ENCODE measurements at regions not wholly inside any gene's neighbourhood (a gene's known extent, or its start where the extent isn't known, plus 50 kb on each side); places are given as distances from the start of the nearest gene placed in this dataset.

DNA sequence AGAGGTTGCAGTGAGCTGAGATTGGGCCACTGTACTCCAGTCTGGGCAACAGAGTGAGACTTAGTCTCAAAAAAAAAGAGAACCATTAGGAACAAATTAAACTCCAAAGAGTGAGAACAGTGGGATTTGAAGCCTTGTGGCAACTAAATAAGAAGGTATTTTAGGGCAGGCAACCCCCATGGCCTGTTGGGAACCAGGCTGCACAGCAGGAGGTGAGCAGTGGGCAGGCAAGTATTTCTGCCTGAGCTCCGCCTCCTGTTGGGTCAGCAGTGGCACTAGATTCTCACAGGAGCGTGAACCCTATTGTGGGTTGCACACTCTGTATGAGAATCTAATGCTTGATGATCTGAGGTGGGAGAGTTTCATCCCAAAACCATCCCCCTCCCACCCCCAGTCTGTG is 57.6 kb upstream of the MED9 start:
- POLR2A ChIA-PET = no interaction called here
- H3K4me2 ChIP-seq (replicated peaks; ENCODE audit: low read depth, low read length, poor library complexity, severe bottlenecking) = no peak overlapping the region
- Mint-ChIP-seq H3K4me3 (no peak overlapping the region), H3K27ac (no peak overlapping the region), H3K4me1 (peaks cover 1% of the 10 kb centered on the region), H3K9me3 (ENCODE audit: insufficient read depth) (no peaks in the 10 kb centered on the region), H3K27me3 (peaks cover 7% of the 10 kb centered on the region)
- no peak overlapping the region for H3K27ac ChIP-seq (ENCODE audit: low read length in 2 of 2)
- no peak for DNase-seq
- TF ChIP-seq EZH2 (IDR thresholded peaks at IDR 0.05; ENCODE audit: borderline replicate concordance, insufficient read depth, low read depth, low read length, poor library complexity, severe bottlenecking) = no peak
- TF ChIP-seq, protein P1, sequence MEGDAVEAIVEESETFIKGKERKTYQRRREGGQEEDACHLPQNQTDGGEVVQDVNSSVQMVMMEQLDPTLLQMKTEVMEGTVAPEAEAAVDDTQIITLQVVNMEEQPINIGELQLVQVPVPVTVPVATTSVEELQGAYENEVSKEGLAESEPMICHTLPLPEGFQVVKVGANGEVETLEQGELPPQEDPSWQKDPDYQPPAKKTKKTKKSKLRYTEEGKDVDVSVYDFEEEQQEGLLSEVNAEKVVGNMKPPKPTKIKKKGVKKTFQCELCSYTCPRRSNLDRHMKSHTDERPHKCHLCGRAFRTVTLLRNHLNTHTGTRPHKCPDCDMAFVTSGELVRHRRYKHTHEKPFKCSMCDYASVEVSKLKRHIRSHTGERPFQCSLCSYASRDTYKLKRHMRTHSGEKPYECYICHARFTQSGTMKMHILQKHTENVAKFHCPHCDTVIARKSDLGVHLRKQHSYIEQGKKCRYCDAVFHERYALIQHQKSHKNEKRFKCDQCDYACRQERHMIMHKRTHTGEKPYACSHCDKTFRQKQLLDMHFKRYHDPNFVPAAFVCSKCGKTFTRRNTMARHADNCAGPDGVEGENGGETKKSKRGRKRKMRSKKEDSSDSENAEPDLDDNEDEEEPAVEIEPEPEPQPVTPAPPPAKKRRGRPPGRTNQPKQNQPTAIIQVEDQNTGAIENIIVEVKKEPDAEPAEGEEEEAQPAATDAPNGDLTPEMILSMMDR (IDR thresholded peaks at IDR 0.05) = no peak
- peaks cover 0 to 10% (median 0%) of the 10 kb centered on the region in 3 donors for H3K9me3 ChIP-seq (ENCODE audit: control extremely low read depth in 1 of 3, control insufficient read depth in 2 of 3, insufficient read depth in 1 of 3, low read length in 2 of 3)
- no peak for ATAC-seq (ENCODE audit: low read depth)
- intact Hi-C loops (cut with micrococcal nuclease) = no loop called here
- peaks cover 0 to under 1% (median 0%) of the 10 kb centered on the region in 4 experiments for H3K27me3 ChIP-seq (replicated peaks in 1 of 4; ENCODE audit: control extremely low read depth in 1 of 4, control insufficient read depth in 3 of 4, insufficient read depth in 4 of 4, low read length in 3 of 4)
- H3K79me2 ChIP-seq (ENCODE audit: control insufficient read depth, insufficient read depth, low read length) = no peaks in the 10 kb centered on the region
- no peaks in the 10 kb centered on the region for H3K36me3 ChIP-seq (replicated peaks in 1 of 2; ENCODE audit: control extremely low read depth in 1 of 2, control insufficient read depth in 1 of 2, extremely low read depth in 1 of 2, insufficient read depth in 2 of 2, low read length in 1 of 2)
- H4K20me1 ChIP-seq (ENCODE audit: control insufficient read depth, insufficient read depth, low read length, poor library complexity, severe bottlenecking) = no peaks in the 10 kb centered on the region
- H3K4me1 ChIP-seq (ENCODE audit: control insufficient read depth in 2 of 2, insufficient read depth in 2 of 2, low read length in 2 of 2) = no peaks in the 10 kb centered on the region
- H3K9ac ChIP-seq (ENCODE audit: low read length) = no peak overlapping the region
- CTCF ChIA-PET = no interaction called here
- H3K4me3 ChIP-seq (ENCODE audit: control extremely low read depth in 1 of 5, extremely low read depth in 1 of 5, insufficient read depth in 1 of 5, low read depth in 2 of 5, low read length in 4 of 5) = no peak overlapping the region
- no CpG with 5 or more reads among the region's 2 CpGs for WGBS (ENCODE audit: insufficient coverage)
- no peak overlapping the region for H2AFZ ChIP-seq (ENCODE audit: insufficient read depth, low read depth, low read length, poor library complexity, severe bottlenecking)

DNA sequence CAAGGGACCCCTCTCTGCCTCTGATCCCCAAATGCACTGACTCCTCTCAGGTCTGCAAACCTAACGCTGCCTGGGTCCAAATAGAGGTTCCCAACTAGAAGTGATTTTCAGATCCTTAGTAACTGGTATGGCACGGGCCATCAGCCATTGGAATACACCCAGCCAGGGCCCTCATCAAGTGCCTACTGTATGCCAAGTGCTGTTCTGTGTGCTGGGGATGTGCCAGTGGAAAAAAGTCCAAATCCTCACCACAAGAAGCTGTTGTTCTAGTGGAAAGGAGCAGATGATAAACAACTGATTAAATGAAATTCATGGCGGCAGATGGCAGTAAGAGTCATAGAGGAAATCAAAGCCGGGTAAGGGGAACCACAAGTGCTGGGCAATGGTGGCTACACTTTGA is 57.2 kb upstream of the MED9 start:
- Mint-ChIP-seq H3K4me1 (no peaks in the 10 kb centered on the region), H3K27ac (no peak overlapping the region), H3K9me3 (ENCODE audit: insufficient read depth) (no peaks in the 10 kb centered on the region), H3K4me3 (no peak overlapping the region), H3K27me3 (peaks cover 4% of the 10 kb centered on the region)
- H3K4me3 ChIP-seq (ENCODE audit: control extremely low read depth in 1 of 5, extremely low read depth in 1 of 5, insufficient read depth in 1 of 5, low read depth in 2 of 5, low read length in 4 of 5) = no peak overlapping the region
- peaks cover 0 to 14% (median 3%) of the 10 kb centered on the region in 3 donors for H3K9me3 ChIP-seq (ENCODE audit: control extremely low read depth in 1 of 3, control insufficient read depth in 2 of 3, insufficient read depth in 1 of 3, low read length in 2 of 3)
- H3K79me2 ChIP-seq (ENCODE audit: control insufficient read depth, insufficient read depth, low read length) = no peaks in the 10 kb centered on the region
- CTCF ChIA-PET = no interaction called here
- 96% methylated on average over 3 of the region's 4 CpGs for WGBS (ENCODE audit: insufficient coverage)
- TF ChIP-seq, protein P1 (IDR thresholded peaks at IDR 0.05) = no peak
- no peak for TF ChIP-seq EZH2 (IDR thresholded peaks at IDR 0.05; ENCODE audit: borderline replicate concordance, insufficient read depth, low read depth, low read length, poor library complexity, severe bottlenecking)
- no peaks in the 10 kb centered on the region for H3K27me3 ChIP-seq (replicated peaks in 1 of 4; ENCODE audit: control extremely low read depth in 1 of 4, control insufficient read depth in 3 of 4, insufficient read depth in 4 of 4, low read length in 3 of 4)
- H4K20me1 ChIP-seq (ENCODE audit: control insufficient read depth, insufficient read depth, low read length, poor library complexity, severe bottlenecking) = no peaks in the 10 kb centered on the region
- DNase-seq = no peak
- ATAC-seq (ENCODE audit: low read depth) = no peak
- no peak overlapping the region for H3K4me2 ChIP-seq (replicated peaks; ENCODE audit: low read depth, low read length, poor library complexity, severe bottlenecking)
- no peaks in the 10 kb centered on the region for H3K4me1 ChIP-seq (ENCODE audit: control insufficient read depth in 2 of 2, insufficient read depth in 2 of 2, low read length in 2 of 2)
- no peak overlapping the region for H3K27ac ChIP-seq (ENCODE audit: low read length in 2 of 2)
- H3K36me3 ChIP-seq (replicated peaks in 1 of 2; ENCODE audit: control extremely low read depth in 1 of 2, control insufficient read depth in 1 of 2, extremely low read depth in 1 of 2, insufficient read depth in 2 of 2, low read length in 1 of 2) = no peaks in the 10 kb centered on the region
- intact Hi-C loops (cut with micrococcal nuclease) = no loop called here
- POLR2A ChIA-PET = no interaction called here
- no peak overlapping the region for H3K9ac ChIP-seq (ENCODE audit: low read length)
- no peak overlapping the region for H2AFZ ChIP-seq (ENCODE audit: insufficient read depth, low read depth, low read length, poor library complexity, severe bottlenecking)
